Colonic mucosa (tissue), 4 donors: ENCODE measurements at regions not wholly inside any gene's neighbourhood (a gene's known extent, or its start where the extent isn't known, plus 50 kb on each side); places are given as distances from the start of the nearest gene placed in this dataset.
"Not testable (repeated sequence)": the region's sequence is repeated elsewhere in the genome, so short reads cannot be mapped to it uniquely, and the experiment has no call there.

ENCODE experiments used
- DNase-seq: peaks from one replicate; pipeline ENCODE4 v3.0.0-alpha.2; 2020
- H3K27ac ChIP-seq: fragments of 200-600 bp; one replicate; pipeline ENCODE4 v1.8.0; 2021
- H3K27me3 ChIP-seq: fragments of 200-600 bp; one replicate; pipeline ENCODE4 v1.8.0; 2021
- H3K36me3 ChIP-seq: fragments of 200-600 bp; one replicate; pipeline ENCODE4 v1.8.0; 2021
- H3K4me1 ChIP-seq: fragments of 200-600 bp; one replicate; pipeline ENCODE4 v1.8.0; 2021; ENCODE audit warnings: mild to moderate bottlenecking
- H3K4me3 ChIP-seq: fragments of 200-600 bp; one replicate; pipeline ENCODE4 v1.8.0; 2021
- H3K9ac ChIP-seq, 2 donors: one replicate each; pipeline ENCODE4 v1.7.0; 2013; ENCODE audit warnings: control low read depth in 2 of 2, low read depth in 2 of 2, low read length in 2 of 2
- H3K9me3 ChIP-seq: fragments of 200-600 bp; one replicate; pipeline ENCODE4 v1.8.0; 2021
- intact Hi-C: fragments of 100-400 bp; cut with DNase I; formaldehyde crosslinking; loops from one replicate; pipeline ENCODE4 v1.14.1; 2022
- TF ChIP-seq, protein P1 (sequence below): fragments of 200-600 bp; IDR thresholded peaks from one replicate; pipeline ENCODE4 v1.8.0; 2022; ENCODE audit warnings: antibody characterized with exemption, mild to moderate bottlenecking
- donor health status: healthy.
- donor health status: DM: no; HTN: no; CAD: no.
- donor health status: DM: no; HTN: no; CAD: no.

DNA sequence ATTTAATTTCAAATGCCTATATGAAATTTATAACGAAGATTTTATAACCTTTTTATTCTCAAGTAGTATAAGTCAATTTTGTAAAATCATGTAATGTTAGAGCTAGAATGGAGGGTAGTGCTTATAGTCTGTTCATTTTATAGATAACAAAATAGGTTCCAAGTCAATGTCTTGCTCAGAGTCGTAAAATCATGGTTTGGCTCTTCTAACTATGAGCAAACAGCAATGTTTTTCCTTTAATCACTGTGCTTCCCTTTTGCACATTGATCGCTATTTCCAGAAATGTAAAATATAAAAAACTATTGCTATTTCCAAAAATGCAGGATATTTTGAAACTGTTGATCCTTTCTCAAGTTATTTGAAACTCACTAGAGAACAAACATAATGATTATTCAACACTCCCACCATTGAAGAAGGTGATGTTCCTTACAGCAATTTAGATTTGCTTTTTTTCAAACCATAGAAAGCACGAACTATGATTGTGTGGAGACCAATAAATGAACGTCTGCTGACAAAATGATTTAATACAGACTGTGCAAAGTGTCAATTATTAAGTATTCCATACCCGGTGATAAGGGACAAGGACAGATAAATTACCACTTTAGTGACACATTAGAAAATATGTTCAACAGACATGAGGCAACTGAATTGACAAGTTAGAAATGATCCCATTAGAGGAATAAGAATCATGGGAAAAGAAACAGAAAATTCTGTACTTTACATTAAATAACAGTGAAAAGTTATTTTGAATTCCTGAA lies 412.1 kb upstream of the TECRL start:
- Histone ChIP-seq H3K9me3 (no peaks in the 10 kb centered on the region), H3K4me3 (no peak overlapping the region), H3K36me3 (no peaks in the 10 kb centered on the region), H3K4me1 (no peaks in the 10 kb centered on the region), H3K9ac (no peak overlapping the region), H3K27ac (no peak overlapping the region), H3K27me3 (no peaks in the 10 kb centered on the region)
- DNase-seq: no peak
- intact Hi-C loops: no loop called here
- TF ChIP-seq, protein P1, sequence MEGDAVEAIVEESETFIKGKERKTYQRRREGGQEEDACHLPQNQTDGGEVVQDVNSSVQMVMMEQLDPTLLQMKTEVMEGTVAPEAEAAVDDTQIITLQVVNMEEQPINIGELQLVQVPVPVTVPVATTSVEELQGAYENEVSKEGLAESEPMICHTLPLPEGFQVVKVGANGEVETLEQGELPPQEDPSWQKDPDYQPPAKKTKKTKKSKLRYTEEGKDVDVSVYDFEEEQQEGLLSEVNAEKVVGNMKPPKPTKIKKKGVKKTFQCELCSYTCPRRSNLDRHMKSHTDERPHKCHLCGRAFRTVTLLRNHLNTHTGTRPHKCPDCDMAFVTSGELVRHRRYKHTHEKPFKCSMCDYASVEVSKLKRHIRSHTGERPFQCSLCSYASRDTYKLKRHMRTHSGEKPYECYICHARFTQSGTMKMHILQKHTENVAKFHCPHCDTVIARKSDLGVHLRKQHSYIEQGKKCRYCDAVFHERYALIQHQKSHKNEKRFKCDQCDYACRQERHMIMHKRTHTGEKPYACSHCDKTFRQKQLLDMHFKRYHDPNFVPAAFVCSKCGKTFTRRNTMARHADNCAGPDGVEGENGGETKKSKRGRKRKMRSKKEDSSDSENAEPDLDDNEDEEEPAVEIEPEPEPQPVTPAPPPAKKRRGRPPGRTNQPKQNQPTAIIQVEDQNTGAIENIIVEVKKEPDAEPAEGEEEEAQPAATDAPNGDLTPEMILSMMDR: no peak

DNA sequence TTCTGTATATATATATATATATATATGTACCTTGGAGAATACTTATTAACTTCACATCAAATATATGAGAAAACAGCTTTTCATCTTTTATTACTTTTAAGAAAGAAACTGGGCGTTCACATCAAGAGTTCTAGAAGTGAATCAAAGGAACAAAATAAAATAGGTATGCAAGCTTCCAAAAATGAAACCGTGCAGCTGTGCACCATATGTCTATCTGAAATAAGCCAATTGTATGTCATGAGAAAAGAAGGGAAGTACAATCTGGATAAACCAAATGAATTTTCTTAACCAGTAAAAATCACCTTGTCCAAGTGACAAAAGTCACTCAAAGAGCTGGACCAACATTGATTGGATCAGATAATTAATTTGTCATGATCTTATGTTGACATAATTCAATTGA lies 405.4 kb upstream of the TECRL start:
- DNase-seq: no peak
- TF ChIP-seq, protein P1: no peak
- intact Hi-C loops: no loop called here
- Histone ChIP-seq H3K4me3 (no peak overlapping the region), H3K27me3 (no peaks in the 10 kb centered on the region), H3K9ac (no peak overlapping the region), H3K9me3 (no peaks in the 10 kb centered on the region), H3K4me1 (no peaks in the 10 kb centered on the region), H3K27ac (no peak overlapping the region), H3K36me3 (no peaks in the 10 kb centered on the region)

DNA sequence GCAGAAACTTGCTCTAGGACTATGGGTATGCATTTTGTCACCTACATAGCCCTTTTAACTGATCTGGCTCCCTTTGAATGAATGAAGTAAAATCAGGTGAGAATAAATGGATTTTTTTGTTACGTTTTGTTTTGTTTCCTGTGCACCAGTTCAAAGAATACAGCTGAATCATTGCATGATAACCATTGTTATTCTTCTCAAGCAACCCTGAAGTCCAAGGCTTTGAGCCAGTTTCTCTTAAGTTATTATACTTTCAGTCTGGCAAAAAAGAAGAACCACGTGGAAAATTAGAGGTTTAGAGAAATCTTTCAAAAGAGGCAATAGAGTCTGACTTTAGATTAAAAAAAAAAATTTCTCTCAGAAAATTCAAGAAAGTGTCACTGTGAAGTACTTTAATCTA lies 398.6 kb upstream of the TECRL start:
- Histone ChIP-seq H3K4me3 (no peak overlapping the region), H3K9me3 (no peaks in the 10 kb centered on the region), H3K27ac (no peak overlapping the region), H3K36me3 (no peaks in the 10 kb centered on the region), H3K27me3 (no peaks in the 10 kb centered on the region), H3K9ac (no peak overlapping the region), H3K4me1 (no peaks in the 10 kb centered on the region)
- DNase-seq: no peak
- TF ChIP-seq, protein P1: no peak
- intact Hi-C loops: no loop called here

DNA sequence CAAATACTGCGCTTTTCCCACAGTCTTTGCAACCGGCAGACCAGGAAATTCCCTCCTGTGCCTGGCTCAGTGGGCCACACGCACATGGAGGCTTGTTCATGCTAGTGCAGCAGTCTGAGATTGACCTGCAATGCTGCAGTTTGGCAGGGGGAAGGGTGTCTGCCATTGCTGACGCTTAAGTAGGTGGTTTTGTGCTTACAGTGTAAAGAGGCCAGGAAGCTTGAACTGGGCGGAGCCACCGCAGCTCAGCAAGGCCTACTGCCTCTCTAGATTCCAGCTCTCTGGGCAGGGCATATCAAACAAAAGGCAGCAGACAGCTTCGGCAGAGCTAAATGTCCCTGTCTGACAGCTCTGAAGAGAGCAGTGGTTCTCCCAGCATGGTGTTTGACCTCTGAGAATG lies 390.5 kb upstream of the TECRL start:
- H3K27me3 ChIP-seq: no peaks in the 10 kb centered on the region
- H3K4me3 ChIP-seq: no peak overlapping the region
- no peaks in the 10 kb centered on the region for H3K36me3 ChIP-seq
- no peak overlapping the region for H3K9ac ChIP-seq
- no peaks in the 10 kb centered on the region for H3K4me1 ChIP-seq
- DNase-seq: no peak
- H3K9me3 ChIP-seq: no peaks in the 10 kb centered on the region
- H3K27ac ChIP-seq: no peak overlapping the region
- intact Hi-C loops: no loop called here
- TF ChIP-seq, protein P1: no peak

DNA sequence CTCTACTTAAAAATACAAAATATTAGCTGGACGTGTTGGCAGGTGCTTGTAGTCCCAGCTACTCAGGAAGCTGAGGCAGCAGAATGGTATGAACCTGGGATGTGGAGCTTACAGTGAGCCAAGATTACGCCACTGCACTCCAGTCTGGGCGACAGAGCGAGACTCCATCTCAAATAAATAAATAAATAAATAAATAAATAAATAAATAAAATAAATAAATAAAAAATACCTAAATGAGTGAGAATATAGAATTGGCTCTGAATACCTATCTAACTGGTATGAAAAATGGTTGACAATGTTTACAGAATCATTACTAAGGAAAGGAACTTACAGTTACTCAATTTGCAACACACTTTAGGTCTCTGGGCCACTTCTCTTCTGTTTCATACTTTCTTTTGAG lies 389.6 kb upstream of the TECRL start:
- H3K27me3 ChIP-seq, H3K4me3 ChIP-seq, H3K27ac ChIP-seq, DNase-seq, H3K4me1 ChIP-seq, H3K36me3 ChIP-seq, intact Hi-C loops, H3K9ac ChIP-seq, H3K9me3 ChIP-seq: not testable (repeated sequence)

DNA sequence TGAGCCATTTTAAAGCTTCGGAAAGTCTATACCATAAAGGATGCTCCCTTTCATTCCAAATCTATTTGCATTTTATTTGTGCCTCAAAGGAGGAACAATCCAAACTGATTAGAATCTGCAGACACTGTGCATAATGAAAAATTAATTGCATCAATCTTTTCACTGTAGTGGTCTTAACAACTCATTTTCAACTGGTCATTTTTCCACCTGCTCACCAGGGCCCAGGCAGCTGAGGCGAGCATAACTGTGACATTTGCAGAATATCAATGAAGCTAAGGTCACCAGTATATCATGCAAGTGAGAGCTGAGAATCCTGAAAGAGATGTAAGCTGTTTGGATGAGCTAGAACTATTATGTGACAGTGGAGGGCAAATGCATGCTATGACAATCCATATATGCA lies 387.3 kb upstream of the TECRL start:
- intact Hi-C loops: no loop called here
- Histone ChIP-seq H3K27ac (no peak overlapping the region), H3K9ac (no peak overlapping the region), H3K4me3 (no peak overlapping the region), H3K4me1 (no peaks in the 10 kb centered on the region), H3K36me3 (no peaks in the 10 kb centered on the region), H3K27me3 (no peaks in the 10 kb centered on the region), H3K9me3 (no peaks in the 10 kb centered on the region)
- TF ChIP-seq, protein P1: no peak
- DNase-seq: no peak
